GM21360 (cell line): ENCODE measurements at regions not wholly inside any gene's neighbourhood (a gene's known extent, or its start where the extent isn't known, plus 50 kb on each side); places are given as distances from the start of the nearest gene placed in this dataset.

Source experiments
- ATAC-seq: cut with Tn5 transposase; IDR thresholded peaks from one replicate; pipeline ENCODE4 v1.9.1; 2021; ENCODE audit warnings: mild to moderate bottlenecking, moderate library complexity; ENCODE audit not compliant: unreplicated experiment

DNA sequence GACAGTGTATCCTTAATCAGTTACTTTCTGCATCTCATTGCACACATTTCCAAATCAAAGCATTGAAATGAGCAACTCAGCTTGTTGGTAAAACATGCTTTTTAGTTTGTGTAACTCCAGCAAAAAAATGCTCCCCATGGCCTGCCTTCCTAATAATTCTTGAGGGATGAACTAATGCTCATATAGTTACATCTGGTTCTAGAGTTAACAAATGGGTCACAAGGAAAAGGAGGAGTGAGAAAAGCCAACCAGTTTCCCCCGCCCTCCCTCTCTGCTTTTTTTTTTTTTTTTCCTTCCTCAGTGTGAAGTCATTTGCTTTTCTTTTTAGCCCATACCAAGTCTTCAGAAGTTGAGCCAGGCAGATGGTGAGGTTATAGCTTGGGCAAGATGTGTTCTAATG is 231.7 kb downstream of the MTX2 start:
- ATAC-seq = no peak

DNA sequence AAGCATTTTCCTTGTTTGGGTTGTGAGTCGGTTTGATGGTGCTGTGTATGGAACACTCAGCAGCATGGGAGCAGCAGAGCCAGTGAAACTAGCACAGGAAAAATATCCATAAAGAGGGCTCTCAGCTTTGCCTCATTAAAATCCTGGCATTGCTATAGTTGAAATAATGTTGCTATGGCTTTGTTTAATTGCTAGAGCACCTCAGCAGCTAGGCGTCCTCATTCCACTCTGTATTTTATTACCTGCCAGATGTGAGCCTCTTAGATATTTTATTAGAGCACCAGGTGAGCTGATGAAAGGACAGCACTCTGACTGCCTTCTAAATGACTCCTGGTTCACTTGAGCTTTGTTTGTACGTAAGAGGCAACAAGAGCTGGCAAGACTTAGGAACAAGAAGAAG is 232.4 kb downstream of the MTX2 start:
- no peak for ATAC-seq

DNA sequence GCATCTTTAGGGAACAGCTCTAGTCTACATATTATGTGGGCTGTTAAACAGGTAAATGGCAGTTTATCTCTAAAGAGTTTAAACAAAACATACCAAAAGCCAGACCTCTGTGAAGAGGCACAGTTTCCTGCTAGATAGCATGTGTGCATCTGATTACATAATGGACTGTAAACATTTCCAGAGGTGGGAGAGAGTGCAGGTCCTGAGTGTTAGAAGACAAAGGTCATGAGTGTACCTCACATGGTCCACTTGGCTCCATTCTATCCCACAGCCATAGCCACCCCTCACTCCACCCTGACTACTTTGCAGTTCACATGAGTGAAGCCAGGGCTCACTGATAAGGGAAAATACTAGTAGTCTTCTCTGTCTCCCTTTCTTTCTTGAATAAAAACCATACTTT is 233.4 kb downstream of the MTX2 start:
- no peak for ATAC-seq

DNA sequence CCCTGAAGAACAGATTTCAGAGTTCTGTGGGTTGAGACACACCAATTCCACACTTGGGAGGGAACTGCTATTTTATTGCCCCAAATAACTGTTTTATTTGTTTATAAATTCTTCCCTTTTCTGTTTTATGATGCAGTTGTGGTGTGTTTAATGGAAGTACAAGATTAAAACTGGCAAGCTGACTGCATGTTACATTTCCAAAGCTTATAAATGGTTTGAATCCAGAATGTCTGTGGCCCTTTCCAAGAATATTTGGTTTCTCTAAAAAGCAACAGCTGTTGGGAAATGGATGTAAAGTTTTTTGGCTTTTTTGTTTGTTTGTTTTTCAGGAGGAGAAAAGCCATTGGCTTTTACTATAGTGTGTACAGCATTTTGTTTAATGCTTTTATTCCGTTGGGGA is 234.5 kb downstream of the MTX2 start:
- ATAC-seq = no peak

DNA sequence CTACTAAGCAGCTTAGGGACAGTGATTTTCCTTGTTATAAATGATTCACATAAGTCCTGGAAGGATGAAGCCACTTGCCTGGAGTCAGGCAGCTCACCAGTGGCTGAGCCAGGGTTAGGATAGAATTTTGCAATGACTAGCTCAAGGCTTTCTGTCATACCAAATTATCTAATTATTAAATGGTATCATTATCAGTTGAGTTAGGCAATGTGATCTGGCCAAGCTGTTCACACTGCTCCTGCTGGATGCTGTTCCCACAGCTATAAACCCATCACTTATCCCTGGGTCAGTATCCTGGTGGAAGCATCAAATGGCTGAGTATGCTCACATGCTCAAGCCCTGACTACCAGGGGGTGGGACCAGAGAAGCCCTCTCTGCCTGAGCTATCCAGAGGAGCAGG is 235.2 kb downstream of the MTX2 start:
- ATAC-seq = no peak

DNA sequence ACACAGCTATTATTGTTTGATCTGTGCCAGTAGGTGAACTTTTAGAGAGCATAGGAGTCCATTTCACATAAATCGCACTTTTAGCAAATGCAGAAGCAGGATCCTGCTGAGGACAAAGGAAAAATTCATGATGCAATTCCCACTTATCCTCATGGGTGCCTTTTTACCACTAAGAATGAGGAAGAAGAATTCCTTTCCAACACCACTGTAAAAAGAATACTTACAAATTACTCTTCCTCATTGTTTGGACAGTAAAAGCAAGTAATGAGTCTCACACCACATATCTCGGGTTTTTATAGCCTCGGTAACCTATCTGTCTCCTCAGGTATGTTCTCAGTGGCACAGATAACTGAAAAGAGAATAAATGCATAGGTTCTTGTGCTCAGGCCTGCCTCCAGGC is 238.5 kb downstream of the MTX2 start:
- ATAC-seq = no peak

DNA sequence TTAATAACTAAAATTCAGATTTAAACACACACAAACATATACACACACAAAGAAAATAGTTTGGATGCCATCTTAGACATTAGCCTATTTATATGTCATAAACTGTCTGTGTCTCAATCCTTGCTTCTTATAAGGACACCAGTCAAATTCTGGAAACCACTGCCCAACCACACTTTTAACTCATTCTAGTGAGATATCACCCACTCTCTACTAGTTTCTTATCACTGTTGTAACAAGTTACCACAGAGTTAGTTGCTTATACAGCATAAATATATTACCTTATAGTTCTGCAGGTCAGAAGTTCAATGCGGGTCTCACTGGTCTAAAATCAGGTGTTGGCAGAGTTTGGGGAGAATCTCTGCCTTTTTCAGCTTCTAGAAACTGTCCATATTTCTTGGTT is 239.1 kb downstream of the MTX2 start:
- ATAC-seq = no peak

DNA sequence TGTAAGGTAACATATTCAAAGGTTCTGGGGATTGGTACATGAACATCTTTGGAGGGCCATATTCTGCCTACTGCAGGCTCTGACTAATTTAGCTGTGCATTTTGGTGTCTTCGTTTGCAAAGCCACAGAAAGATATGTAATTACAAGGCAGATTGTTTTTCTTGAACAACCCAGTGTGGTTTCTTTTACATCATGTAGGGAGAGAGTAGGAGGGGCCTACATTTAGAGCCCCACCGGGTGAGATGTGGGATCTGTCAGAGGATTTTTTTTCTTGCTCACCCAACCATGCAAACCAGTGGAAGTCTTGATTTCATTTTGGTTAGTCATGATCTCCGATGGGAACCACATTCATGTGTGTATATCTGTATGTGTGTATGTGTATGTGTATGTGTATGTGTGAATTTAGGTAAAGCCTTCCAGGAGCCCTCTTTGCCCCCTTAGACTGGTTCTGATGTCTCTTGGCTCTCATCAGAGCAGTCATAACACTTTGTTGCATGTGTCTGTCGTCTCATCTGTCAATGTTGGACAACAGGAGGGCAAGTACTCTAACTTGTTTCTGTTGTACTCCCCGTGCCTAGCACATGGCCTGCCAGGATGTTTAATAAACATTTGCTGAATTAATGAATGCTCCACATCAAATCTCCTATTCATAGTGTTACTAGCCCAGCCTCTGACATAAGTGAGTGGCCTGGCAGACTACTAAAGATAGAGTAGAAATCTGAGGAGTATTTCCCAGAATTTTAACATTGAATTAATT is 239.9 kb downstream of the MTX2 start:
- peak; percentile 75 for ATAC-seq

DNA sequence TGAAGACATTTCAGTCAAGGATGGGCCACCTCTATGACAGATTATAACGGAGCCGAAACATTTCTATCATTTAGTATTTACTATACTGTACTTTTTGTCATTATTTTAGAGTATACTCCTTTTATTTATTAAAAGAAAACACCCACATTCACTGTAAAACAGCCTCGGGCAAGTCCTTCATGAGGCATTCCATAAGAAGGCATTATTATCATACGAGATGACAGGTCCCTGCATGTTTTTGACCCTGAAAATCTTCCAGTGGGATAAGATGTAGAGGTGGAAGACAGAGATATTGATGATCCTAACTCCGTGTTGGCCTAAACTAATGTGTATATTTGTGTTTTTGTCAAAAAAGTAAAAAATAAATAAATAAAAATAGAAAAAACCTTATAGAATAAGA is 245.0 kb downstream of the MTX2 start:
- no peak for ATAC-seq

DNA sequence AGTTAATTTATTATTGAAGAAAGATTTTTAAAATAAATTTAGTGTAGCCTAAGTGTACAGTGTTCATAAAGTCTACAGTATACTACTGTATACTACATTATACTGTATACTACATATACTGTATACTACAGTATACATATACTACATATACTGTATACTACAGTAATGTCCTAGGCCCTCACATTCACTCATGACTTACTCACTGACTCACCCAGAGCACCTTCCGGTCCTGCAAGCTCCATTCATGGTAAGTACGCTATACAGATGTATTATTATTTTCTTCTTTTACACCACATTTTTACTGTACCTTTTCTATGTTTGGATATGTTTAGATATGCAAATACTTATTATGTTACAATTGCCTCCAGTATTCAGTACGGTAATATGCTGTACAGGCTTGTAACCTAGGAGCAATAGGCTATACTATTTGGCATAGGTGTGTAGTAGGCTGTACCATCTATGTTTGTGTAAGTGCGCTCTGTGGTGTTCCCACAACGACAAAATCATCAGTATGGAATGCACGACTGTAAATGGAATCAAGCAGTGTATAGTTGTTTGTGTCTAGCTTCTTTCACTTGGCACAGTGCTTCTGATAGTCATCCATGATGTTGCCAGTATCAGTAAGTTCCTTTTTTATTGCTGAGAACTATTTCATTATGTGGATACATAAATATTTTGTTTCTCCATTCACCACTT is 245.7 kb downstream of the MTX2 start:
- no peak for ATAC-seq

DNA sequence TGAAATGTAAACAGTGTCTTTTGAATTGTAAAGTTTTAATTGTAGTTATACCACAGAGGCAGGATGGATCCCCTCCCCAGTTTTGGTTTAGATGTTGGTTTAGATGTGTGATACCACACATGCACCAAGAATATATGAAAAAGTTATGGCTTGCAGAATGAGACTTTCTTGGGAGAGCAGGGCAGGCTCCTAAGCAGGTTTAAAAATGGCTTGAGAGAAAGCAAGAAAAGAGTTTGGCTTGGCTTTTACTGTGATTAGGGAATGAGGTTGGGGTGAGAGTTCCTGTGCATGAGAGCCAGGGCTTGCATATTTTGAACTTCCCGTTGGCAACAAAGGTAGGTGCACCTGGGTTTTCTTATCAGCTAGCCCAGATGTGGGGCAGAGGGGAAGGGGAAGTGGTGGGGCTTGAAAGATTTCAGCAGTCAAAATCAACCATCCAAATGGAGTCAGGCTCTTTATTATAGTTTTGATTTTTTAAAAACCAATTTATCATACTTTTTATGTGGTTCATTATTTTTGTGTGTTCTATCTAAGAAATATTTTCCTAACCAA is 246.9 kb downstream of the MTX2 start:
- ATAC-seq = no peak

DNA sequence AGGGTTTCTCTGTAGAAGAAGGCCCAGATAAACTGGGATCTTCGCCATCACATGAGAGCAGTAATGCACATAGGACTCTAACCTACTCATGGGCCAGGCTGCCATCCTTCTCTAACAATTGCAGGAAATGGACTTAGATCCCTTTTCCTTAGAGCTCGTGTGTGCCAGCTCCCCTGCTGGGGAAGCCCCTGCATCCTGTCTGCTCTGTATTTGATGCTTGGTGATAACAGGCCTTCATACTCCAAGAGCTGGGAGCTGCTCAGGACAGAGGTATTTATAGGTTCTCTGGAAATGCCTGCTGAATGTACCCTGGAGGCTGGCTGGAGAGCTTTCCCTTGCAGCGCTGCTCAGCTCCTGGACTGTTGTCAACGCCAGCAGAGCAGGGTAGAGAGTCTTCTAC is 249.6 kb downstream of the MTX2 start:
- ATAC-seq = no peak

DNA sequence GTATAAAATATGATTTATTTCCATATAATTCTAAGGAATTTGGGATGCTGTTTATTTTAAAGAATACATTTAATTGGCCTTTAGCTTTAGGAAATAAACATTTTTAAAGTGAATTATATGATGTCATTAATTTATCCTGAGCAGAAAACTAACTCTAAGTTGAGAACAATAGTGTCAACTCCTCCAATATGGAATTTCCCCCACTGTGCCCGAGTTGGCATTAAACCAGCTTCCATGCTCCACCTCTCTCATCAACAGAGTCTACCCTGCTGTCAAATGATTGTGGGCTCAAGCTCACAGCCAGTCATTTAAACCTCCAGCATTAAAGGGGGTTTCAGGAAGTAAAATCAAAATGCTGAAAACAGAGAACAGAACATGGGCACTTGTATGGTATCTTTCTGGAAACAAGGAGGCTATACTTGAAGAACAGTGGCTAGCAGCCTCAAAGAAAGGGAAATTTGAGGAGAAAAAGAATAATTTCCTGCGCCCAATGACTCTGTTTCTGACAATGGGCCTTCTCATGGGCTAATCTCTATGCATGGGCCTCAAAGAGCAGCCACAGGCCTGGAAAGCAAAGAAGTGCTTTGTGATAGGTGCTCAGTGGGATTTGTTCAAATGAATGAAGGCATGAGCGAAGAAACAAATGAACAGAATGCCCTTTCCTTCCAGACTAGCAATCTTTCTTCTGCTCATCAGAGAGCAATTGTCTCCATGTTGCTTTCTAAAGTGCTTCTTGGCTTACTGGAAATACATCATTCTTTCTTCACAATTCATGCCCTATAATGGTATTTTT is 252.8 kb downstream of the MTX2 start:
- ATAC-seq = no peak

DNA sequence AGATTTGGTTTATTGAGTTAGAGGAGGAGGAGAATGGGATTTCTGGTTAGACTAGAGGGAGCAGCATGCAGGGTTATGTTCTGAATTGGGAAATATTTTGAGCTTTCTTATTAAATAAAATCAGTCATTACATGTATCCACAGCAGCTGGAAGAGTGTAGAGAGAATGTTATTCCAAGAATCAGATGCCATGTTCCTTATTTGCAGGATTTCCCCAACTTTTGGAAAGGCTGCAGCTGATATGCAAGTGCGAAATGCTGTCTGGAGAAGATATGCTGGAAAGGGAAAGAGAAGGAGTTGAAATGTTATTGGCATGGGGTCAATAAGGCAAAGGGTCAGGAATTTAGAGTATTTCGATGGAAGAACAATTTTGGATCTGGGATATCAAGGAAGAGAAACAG is 255.8 kb downstream of the MTX2 start:
- no peak for ATAC-seq

DNA sequence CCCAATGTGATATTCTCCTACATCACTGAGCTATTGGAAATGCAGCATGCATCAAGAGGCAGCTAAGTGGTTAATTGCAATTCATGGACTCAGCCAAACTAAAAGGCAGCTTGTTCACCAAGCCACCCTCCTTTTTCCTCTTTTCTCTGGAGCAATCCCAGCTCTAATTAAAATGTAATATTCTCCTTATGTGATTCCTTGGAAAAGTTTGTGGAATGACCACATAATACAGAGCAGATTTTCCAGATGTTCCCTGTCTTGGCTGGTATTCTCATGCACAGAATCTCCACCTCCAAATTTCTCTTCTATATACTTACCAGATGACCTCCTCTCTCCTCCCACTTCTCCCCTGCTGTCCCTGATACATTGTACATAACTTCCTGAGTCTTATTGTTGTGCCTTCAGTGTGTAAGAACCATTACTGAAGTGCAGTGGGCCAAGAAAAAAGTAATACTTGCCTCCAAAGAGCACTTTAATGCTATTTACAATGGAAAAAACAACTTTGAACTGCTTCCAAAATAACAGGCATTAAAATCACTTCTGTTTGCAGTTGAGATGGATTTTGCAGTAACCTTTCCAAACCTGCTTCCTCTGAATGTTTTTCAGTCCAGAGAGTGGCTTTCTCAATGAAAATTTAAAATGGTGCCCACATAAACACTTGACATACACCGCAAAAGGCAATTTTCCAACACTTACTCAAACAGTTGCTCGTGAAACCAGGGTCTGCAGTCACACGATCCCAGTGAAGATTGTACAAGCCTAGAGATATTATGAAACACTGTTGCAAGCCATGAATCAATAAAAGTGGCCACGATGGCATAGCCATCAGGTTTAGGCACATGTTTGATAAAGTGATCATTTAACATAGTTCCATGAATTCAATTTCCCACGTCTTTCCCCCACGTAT is 258.0 kb downstream of the MTX2 start:
- no peak for ATAC-seq

DNA sequence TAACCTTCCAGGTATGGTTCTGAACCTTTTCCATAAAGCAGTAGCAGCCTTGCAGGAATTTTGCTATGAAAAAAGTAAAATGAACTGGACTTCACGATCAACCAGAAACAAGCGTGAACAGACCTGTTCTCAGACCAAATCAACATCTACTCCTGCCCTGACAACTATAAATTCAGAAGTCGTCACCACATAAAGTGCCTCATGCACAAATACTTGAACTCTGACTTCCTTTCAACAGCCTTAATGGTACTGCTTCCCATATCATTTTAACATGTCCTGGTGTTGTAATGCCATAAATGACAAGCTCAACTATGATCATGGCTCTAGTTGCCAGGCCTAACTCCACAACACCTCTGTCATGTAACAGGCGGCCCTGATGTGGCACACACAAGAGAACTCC is 262.4 kb downstream of the MTX2 start:
- no peak for ATAC-seq

DNA sequence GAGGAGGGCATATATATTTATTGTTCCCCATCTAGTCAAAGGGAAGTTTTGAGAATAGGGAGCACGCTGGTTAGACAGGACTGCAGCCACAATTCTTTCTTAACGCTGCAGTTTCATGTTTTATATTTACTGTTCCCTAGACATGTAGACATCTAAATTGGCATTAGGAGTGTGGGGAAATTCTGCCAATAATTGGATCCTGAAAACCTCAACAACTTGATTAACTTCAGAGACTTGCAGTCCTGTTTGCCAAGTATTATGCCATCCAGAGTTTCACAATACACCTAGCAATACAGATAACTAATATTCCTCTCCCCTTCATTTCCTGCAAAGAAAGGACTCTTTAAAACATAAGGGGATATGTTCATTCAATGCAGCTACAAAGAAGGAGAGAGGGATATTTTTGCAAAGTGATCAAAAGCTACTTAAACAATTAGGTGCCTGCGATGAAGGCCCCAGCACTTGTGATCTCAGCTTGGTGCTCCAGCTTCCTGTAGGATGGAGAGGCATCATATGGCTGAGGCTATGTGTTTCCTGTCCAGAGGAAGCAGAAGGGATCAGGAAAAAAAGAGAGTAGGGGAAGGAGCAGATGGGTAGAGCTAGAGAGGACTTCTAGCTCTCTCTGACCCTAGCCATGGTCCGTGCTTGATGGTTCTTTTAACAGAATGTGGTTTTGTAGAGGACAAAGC is 264.4 kb downstream of the MTX2 start:
- ATAC-seq = no peak

DNA sequence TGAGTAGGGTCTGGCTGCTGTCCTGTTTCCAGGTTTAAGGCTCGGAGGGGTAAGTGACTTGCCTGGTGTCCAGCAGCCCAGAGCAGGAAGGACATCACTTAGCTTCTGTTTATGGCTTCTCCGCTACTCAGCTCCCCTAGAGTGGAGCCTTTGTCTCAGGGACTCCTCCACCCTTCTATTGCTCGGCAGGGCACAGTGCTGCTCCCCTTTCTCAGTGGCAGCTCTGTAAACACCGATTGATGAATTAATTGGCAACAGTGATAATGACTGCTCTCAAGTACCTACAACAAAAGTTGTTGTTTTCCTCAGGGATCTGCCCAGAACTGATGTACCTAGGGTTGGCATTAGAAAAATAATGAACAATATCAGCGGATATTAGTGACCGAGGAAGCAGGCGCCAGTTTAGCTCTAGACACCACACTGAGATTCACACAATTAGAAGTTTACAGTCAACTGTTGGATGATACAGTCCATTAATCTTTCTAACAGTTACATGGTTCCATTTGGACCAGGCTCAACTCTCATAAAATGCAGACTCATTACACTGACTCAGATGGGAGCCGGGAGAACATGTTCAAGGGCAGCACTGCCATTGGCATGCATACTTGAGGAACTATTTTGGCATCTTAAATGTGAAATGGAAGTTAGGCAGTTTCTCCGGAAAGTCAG is 265.7 kb downstream of the MTX2 start:
- no peak for ATAC-seq

DNA sequence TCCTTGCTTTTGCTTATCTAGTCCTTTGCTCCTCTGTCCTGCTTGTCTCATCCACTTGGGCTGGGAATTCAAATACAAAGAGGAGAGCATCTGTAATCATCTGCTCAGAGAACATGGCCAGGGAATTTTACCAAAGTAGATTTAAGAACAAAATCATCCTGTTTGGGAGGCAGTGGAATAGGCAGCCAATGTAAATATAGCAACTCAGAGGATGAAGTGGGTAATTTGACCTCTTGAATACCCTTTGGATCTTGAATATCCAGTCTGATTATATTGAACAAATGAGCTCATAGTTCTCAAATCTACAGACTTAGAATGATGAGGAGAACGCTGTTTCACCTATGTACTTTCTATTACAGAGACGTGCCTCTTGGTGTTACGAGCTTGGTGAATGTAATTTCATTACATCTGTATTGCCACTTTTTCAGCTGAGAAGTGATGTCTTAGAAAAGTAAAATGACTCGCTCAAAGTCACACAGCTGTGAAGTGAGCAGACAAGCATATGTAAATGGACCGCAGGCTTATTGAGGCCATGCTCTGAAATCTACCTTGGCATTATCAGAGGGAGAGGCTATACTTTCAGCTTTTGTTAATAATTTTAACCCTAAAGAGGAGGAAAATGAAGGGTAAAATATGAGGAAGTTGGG is 266.3 kb downstream of the MTX2 start:
- ATAC-seq = no peak
